ENCODE measurements at regions not wholly inside any gene's neighbourhood (a gene's known extent, or its start where the extent isn't known, plus 50 kb on each side); places are given as distances from the start of the nearest gene placed in this dataset.

DNA sequence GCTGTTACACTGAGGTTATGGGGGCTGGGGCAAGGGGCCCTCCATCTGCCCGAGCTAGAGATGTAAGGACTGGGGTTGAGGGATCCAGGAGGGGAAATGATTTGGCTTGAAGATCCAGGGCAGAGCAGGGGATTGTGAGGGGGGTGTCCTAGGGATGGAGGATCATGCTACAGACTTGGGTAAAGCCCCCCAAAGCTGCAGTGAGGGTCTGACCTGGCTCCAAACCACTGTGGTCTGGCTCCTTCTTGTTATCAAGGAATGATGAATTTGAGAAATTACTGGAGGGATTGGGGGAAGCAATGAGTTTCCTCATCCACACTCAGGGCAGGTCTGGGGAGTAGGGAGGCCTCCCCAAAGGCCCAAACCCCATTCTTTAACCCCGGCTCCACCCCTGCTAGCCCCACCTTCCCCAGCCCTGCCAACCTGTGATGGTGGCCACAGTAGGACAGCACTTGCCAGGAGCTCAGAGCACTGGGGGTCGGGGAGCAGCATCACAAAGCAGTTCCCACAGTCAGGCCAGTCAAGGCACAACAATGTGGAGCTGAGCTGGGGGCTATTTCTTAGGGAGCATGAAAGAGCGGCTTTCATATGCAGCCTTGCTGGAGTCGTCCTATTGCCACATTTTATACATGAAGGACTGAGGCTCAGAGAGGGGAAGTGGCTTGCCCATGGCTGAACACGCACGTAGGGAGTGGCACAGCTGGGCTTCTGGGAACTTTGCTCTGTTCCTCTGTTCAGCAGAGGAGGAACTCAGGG, 165.5 kb downstream of the EFNB1 start:
- no peak overlapping the region for H3K9ac ChIP-seq (ENCODE audit: low read depth in 1 of 2, low read length in 2 of 2)
- TF ChIP-seq JUND (IDR thresholded peaks at IDR 0.05): no peak
- no peak for TF ChIP-seq HNF4A (conservative IDR thresholded peaks at IDR 0.05)
- no peak for TF ChIP-seq FOXA2 (IDR thresholded peaks at IDR 0.05)
- TF ChIP-seq NR2F2 (IDR thresholded peaks at IDR 0.05): no peak
- TF ChIP-seq SP1 (IDR thresholded peaks at IDR 0.05): no peak
- TF ChIP-seq, protein P1, sequence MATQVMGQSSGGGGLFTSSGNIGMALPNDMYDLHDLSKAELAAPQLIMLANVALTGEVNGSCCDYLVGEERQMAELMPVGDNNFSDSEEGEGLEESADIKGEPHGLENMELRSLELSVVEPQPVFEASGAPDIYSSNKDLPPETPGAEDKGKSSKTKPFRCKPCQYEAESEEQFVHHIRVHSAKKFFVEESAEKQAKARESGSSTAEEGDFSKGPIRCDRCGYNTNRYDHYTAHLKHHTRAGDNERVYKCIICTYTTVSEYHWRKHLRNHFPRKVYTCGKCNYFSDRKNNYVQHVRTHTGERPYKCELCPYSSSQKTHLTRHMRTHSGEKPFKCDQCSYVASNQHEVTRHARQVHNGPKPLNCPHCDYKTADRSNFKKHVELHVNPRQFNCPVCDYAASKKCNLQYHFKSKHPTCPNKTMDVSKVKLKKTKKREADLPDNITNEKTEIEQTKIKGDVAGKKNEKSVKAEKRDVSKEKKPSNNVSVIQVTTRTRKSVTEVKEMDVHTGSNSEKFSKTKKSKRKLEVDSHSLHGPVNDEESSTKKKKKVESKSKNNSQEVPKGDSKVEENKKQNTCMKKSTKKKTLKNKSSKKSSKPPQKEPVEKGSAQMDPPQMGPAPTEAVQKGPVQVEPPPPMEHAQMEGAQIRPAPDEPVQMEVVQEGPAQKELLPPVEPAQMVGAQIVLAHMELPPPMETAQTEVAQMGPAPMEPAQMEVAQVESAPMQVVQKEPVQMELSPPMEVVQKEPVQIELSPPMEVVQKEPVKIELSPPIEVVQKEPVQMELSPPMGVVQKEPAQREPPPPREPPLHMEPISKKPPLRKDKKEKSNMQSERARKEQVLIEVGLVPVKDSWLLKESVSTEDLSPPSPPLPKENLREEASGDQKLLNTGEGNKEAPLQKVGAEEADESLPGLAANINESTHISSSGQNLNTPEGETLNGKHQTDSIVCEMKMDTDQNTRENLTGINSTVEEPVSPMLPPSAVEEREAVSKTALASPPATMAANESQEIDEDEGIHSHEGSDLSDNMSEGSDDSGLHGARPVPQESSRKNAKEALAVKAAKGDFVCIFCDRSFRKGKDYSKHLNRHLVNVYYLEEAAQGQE (IDR thresholded peaks at IDR 0.05): no peak
- TF ChIP-seq FOXA1 (IDR thresholded peaks at IDR 0.05): no peak
- TF ChIP-seq, protein P2, sequence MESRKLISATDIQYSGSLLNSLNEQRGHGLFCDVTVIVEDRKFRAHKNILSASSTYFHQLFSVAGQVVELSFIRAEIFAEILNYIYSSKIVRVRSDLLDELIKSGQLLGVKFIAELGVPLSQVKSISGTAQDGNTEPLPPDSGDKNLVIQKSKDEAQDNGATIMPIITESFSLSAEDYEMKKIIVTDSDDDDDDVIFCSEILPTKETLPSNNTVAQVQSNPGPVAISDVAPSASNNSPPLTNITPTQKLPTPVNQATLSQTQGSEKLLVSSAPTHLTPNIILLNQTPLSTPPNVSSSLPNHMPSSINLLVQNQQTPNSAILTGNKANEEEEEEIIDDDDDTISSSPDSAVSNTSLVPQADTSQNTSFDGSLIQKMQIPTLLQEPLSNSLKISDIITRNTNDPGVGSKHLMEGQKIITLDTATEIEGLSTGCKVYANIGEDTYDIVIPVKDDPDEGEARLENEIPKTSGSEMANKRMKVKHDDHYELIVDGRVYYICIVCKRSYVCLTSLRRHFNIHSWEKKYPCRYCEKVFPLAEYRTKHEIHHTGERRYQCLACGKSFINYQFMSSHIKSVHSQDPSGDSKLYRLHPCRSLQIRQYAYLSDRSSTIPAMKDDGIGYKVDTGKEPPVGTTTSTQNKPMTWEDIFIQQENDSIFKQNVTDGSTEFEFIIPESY (IDR thresholded peaks at IDR 0.05): no peak
- TF ChIP-seq, protein P3, sequence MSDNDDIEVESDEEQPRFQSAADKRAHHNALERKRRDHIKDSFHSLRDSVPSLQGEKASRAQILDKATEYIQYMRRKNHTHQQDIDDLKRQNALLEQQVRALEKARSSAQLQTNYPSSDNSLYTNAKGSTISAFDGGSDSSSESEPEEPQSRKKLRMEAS (IDR thresholded peaks at IDR 0.05): no peak
- no peak for DNase-seq (ENCODE audit: low spot score)
- no peaks in the 10 kb centered on the region for H3K36me3 ChIP-seq (ENCODE audit: control insufficient read depth in 4 of 4, insufficient read depth in 3 of 4, low read depth in 1 of 4, low read length in 3 of 4)
- H3K4me1 ChIP-seq (ENCODE audit: control insufficient read depth in 4 of 4, insufficient read depth in 4 of 4, low read length in 3 of 4): peaks cover 0 to 6% (median 0%) of the 10 kb centered on the region in 4 donors
- H3K4me3 ChIP-seq (ENCODE audit: low read depth in 1 of 3, low read length in 3 of 3): no peak overlapping the region
- no peaks in the 10 kb centered on the region for H3K27me3 ChIP-seq (ENCODE audit: control insufficient read depth in 4 of 4, insufficient read depth in 4 of 4, low read length in 3 of 4)
- H3K27ac ChIP-seq (ENCODE audit: low read depth in 1 of 2, low read length in 2 of 2): no peak overlapping the region
- no peaks in the 10 kb centered on the region for H3K9me3 ChIP-seq (ENCODE audit: control insufficient read depth in 4 of 4, low read length in 3 of 4)
- 88% methylated on average over 7 of the region's 7 CpGs for WGBS

DNA sequence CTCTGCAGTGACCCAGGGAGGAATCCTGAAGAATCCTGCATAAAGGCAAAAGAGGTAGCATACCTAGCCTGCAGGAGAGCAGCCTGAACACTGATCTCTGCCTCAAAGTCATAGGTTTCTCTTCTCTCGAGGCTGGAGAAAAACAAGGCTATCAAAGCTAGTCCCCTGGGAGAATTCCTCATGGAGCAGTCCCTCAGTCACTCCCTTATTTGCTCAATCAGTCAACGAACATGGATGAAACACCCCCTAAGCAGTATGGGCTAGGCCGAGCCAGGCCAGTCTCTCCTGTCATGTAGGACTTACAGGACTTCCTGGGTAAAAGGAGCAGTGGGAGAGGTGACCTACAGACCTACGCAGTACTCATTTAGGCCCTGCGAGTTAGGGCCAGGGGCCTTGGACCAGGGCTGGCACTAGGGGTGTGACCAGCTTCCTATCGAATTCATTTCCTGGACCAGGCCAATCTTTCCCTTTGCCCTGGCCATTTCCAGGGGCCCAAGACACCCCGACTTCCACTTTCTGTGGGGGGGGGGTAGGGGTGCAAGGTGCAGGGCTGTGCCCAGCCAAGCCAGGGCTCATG, 164.1 kb downstream of the EFNB1 start:
- Histone ChIP-seq H3K9ac (ENCODE audit: low read depth in 1 of 2, low read length in 2 of 2) (no peak overlapping the region), H3K4me1 (ENCODE audit: control insufficient read depth in 4 of 4, insufficient read depth in 4 of 4, low read length in 3 of 4) (peaks cover 0 to 6% (median 0%) of the 10 kb centered on the region in 4 donors), H3K36me3 (ENCODE audit: control insufficient read depth in 4 of 4, insufficient read depth in 3 of 4, low read depth in 1 of 4, low read length in 3 of 4) (no peaks in the 10 kb centered on the region), H3K9me3 (ENCODE audit: control insufficient read depth in 4 of 4, low read length in 3 of 4) (no peaks in the 10 kb centered on the region), H3K27ac (ENCODE audit: low read depth in 1 of 2, low read length in 2 of 2) (no peak overlapping the region), H3K4me3 (ENCODE audit: low read depth in 1 of 3, low read length in 3 of 3) (no peak overlapping the region), H3K27me3 (ENCODE audit: control insufficient read depth in 4 of 4, insufficient read depth in 4 of 4, low read length in 3 of 4) (no peaks in the 10 kb centered on the region)
- TF ChIP-seq RXRA (IDR thresholded peaks at IDR 0.05) (no peak), EGR1 (IDR thresholded peaks at IDR 0.05; ENCODE audit: low read depth in 2 of 2) (no peak), NR2F2 (IDR thresholded peaks at IDR 0.05) (no peak), GABPA (IDR thresholded peaks at IDR 0.05 in 1 of 2, conservative IDR thresholded peaks at IDR 0.05 in 1 of 2) (no peak), HNF4G (IDR thresholded peaks at IDR 0.05) (no peak), YY1 (IDR thresholded peaks at IDR 0.05) (no peak), JUND (IDR thresholded peaks at IDR 0.05) (no peak), TAF1 (conservative IDR thresholded peaks at IDR 0.05) (no peak), HNF4A (conservative IDR thresholded peaks at IDR 0.05) (no peak), SP1 (IDR thresholded peaks at IDR 0.05) (no peak), RAD21 (IDR thresholded peaks at IDR 0.05) (no peak), FOXA1 (IDR thresholded peaks at IDR 0.05) (no peak)
- TF ChIP-seq, protein P4, sequence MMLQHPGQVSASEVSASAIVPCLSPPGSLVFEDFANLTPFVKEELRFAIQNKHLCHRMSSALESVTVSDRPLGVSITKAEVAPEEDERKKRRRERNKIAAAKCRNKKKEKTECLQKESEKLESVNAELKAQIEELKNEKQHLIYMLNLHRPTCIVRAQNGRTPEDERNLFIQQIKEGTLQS (IDR thresholded peaks at IDR 0.05): no peak
- TF ChIP-seq, protein P5, sequence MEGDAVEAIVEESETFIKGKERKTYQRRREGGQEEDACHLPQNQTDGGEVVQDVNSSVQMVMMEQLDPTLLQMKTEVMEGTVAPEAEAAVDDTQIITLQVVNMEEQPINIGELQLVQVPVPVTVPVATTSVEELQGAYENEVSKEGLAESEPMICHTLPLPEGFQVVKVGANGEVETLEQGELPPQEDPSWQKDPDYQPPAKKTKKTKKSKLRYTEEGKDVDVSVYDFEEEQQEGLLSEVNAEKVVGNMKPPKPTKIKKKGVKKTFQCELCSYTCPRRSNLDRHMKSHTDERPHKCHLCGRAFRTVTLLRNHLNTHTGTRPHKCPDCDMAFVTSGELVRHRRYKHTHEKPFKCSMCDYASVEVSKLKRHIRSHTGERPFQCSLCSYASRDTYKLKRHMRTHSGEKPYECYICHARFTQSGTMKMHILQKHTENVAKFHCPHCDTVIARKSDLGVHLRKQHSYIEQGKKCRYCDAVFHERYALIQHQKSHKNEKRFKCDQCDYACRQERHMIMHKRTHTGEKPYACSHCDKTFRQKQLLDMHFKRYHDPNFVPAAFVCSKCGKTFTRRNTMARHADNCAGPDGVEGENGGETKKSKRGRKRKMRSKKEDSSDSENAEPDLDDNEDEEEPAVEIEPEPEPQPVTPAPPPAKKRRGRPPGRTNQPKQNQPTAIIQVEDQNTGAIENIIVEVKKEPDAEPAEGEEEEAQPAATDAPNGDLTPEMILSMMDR (IDR thresholded peaks at IDR 0.05; ENCODE audit: low read depth, low read length, missing input control): no peak
- TF ChIP-seq, protein P3 (IDR thresholded peaks at IDR 0.05): no peak
- TF ChIP-seq, protein P1 (IDR thresholded peaks at IDR 0.05): no peak
- no peak for DNase-seq (ENCODE audit: low spot score)
- WGBS: 83% methylated on average over 7 of the region's 7 CpGs

Measured in liver (tissue), 8 donors.